PC-3 (cell line): ENCODE measurements at regions not wholly inside any gene's neighbourhood (a gene's known extent, or its start where the extent isn't known, plus 50 kb on each side); places are given as distances from the start of the nearest gene placed in this dataset.

Experiments
- ATAC-seq: fragments of 200-7000 bp; cut with Tn5 transposase; 2 replicates; pipeline ENCODE4 v1.9.1; 2020; ENCODE audit warnings: mild to moderate bottlenecking, moderate library complexity
- BruUV-seq: library from RNA; stranded (reverse); fragments of 400-500 nt; replicated peaks from 2 replicates; lab custom pipeline; 2021; lab: Mats Ljungman, UMichigan
- CTCF ChIA-PET: fragments of 300-600 bp; sonication (Branson Sonifier 250); formaldehyde crosslinking; loops from one replicate; lab custom pipeline; 2022; ENCODE audit warnings: antibody characterized with exemption; lab: Charles Lee
- POLR2A ChIA-PET: fragments of 300-600 bp; sonication (Branson Sonifier 250); formaldehyde crosslinking; loops from one replicate; lab custom pipeline; 2022; ENCODE audit warnings: antibody characterized with exemption; ENCODE audit not compliant: unreplicated experiment; lab: Charles Lee
- DNase-seq: peaks from one replicate; pipeline ENCODE4 v3.0.0-alpha.2; 2015
- H2AFZ ChIP-seq: fragments of 300-600 bp; sonication (generic); 2 replicates; pipeline ENCODE4 v1.6.0; 2016; ENCODE audit warnings: antibody characterized with exemption, low read length
- H3F3A ChIP-seq: fragments of 300-600 bp; sonication (generic); one replicate; pipeline ENCODE4 v1.6.0; 2017; ENCODE audit warnings: antibody characterized with exemption, low read length, control low read depth, mild to moderate bottlenecking; ENCODE audit not compliant: unreplicated experiment
- H3K27ac ChIP-seq: fragments of 300-600 bp; sonication (generic); 2 replicates; pipeline ENCODE4 v1.5.1; 2016; ENCODE audit warnings: mild to moderate bottlenecking, low read length
- H3K27me3 ChIP-seq: fragments of 300-600 bp; sonication (generic); 2 replicates; pipeline ENCODE4 v1.6.1; 2016; ENCODE audit warnings: low read length, mixed read lengths
- H3K36me3 ChIP-seq: fragments of 300-600 bp; sonication (generic); 2 replicates; pipeline ENCODE4 v1.6.1; 2016; ENCODE audit warnings: low read depth, mixed run types, low read length, mixed read lengths
- H3K4me1 ChIP-seq: fragments of 300-600 bp; sonication (generic); 2 replicates; pipeline ENCODE4 v1.5.1; 2016; ENCODE audit warnings: low read length; ENCODE audit not compliant: insufficient read depth
- H3K4me2 ChIP-seq: fragments of 300-600 bp; sonication (generic); 2 replicates; pipeline ENCODE4 v1.6.0; 2016; ENCODE audit warnings: low read length
- H3K4me3 ChIP-seq: fragments of 300-600 bp; sonication (generic); 2 replicates; pipeline ENCODE4 v1.5.1; 2016; ENCODE audit warnings: mild to moderate bottlenecking, low read length, mixed read lengths
- H3K79me2 ChIP-seq: fragments of 300-600 bp; sonication (generic); 2 replicates; pipeline ENCODE4 v1.6.1; 2017; ENCODE audit warnings: low read length, mixed read lengths
- H3K9ac ChIP-seq: fragments of 300-600 bp; sonication (generic); 2 replicates; pipeline ENCODE4 v1.6.0; 2016; ENCODE audit warnings: mild to moderate bottlenecking, low read length
- H3K9me2 ChIP-seq: fragments of 300-600 bp; sonication (generic); replicated peaks from 2 replicates; pipeline ENCODE4 v1.6.1; 2016; ENCODE audit warnings: mixed run types, low read length, mixed read lengths
- H3K9me3 ChIP-seq: fragments of 300-600 bp; sonication (generic); 2 replicates; pipeline ENCODE4 v1.6.1; 2016; ENCODE audit warnings: low read length, mixed read lengths
- H4K20me1 ChIP-seq: fragments of 300-600 bp; sonication (generic); 2 replicates; pipeline ENCODE4 v1.6.1; 2016; ENCODE audit warnings: low read length, mixed read lengths
- EZH2 ChIP-seq: fragments of 300-600 bp; sonication (generic); IDR thresholded peaks from one replicate; pipeline ENCODE4 v1.6.1; 2017; ENCODE audit warnings: antibody characterized with exemption, mild to moderate bottlenecking, low read length; ENCODE audit not compliant: unreplicated experiment
- EZH2phosphoT487 ChIP-seq: fragments of 300-600 bp; sonication (generic); IDR thresholded peaks from 2 replicates; pipeline ENCODE4 v1.6.1; 2018; ENCODE audit warnings: mild to moderate bottlenecking, antibody characterized with exemption, low read length, borderline replicate concordance
- intact Hi-C: fragments of 100-400 bp; cut with micrococcal nuclease; formaldehyde crosslinking; loops from 2 replicates; pipeline ENCODE4 v1.9.0; 2023
- TF ChIP-seq, protein P1 (sequence below): fragments of 300-600 bp; sonication (generic); conservative IDR thresholded peaks from 2 replicates; pipeline ENCODE4 v1.5.1; 2017; ENCODE audit warnings: antibody characterized with exemption, low read depth, mild to moderate bottlenecking, low read length

DNA sequence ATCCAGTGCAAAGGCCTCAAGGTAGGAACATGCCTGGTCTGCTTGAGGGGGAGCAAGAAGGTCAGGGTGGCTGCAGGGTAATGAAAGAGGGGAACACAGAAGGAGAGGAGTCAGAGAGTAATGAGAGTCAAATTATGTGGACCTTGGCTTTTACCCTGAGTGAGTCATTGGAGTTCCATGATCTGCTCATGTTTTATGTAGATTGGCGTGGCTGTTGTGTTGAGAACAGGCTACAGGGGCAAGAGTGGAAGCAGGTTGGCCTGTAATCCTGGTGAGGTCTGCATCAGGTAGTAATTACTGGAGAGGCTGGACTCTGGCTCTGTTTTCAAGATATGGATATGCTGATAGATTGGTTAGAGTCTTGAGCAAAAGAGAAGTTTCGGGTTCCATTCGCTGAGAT, 177.7 kb upstream of the NR3C1 start:
- no TSS peak for BruUV-seq
- Histone ChIP-seq H3F3A (no peaks in the 10 kb centered on the region), H3K27me3 (no peaks in the 10 kb centered on the region), H3K36me3 (no peaks in the 10 kb centered on the region), H3K79me2 (no peaks in the 10 kb centered on the region), H3K9me2 (no peaks in the 10 kb centered on the region), H3K4me3 (no peak overlapping the region), H3K4me2 (no peak overlapping the region), H3K9ac (no peak overlapping the region), H2AFZ (no peak overlapping the region), H3K27ac (no peak overlapping the region), H4K20me1 (no peaks in the 10 kb centered on the region), H3K4me1 (peaks cover 16% of the 10 kb centered on the region), H3K9me3 (no peaks in the 10 kb centered on the region)
- intact Hi-C loops, result no loop called here
- DNase-seq, result no peak
- CTCF ChIA-PET, result no interaction called here
- POLR2A ChIA-PET, result no interaction called here
- TF ChIP-seq, protein P1, sequence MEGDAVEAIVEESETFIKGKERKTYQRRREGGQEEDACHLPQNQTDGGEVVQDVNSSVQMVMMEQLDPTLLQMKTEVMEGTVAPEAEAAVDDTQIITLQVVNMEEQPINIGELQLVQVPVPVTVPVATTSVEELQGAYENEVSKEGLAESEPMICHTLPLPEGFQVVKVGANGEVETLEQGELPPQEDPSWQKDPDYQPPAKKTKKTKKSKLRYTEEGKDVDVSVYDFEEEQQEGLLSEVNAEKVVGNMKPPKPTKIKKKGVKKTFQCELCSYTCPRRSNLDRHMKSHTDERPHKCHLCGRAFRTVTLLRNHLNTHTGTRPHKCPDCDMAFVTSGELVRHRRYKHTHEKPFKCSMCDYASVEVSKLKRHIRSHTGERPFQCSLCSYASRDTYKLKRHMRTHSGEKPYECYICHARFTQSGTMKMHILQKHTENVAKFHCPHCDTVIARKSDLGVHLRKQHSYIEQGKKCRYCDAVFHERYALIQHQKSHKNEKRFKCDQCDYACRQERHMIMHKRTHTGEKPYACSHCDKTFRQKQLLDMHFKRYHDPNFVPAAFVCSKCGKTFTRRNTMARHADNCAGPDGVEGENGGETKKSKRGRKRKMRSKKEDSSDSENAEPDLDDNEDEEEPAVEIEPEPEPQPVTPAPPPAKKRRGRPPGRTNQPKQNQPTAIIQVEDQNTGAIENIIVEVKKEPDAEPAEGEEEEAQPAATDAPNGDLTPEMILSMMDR, result no peak
- TF ChIP-seq EZH2 (no peak), EZH2phosphoT487 (no peak)
- no peak for ATAC-seq

DNA sequence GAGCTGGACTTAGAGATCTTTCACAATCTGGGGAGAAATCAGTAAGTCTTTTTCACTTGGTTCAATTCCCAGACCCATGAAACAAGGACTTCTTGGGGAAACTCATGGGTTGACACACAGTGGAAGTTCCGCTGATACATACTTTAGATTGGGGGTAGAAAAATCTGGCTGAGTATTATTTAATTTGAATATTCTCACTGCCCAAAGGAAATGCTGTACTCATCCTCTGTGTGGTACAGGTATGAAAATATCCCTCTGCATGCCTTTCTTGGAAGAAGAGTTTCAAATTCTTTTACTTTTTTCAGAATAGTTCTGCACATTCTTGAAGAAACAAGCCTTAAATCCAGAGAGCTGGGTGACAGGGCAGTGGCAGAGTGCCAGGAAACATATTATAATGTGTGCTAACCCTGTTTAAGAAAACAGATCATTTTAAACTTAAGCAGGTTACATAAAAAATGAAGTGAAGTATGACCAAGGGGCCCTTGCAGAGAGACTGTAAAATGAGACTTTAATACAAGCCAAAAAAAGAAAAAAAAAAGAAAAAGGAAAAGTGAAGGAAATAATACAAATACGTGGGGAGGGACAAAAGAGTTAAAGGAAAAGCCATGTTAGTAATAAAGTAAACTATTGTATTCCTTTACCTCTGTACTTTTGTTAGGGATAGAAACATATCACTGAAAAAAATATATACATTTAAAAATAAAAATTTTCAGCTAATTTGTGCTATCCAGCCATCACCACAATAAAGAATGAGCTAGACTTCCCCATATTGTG, 173.4 kb upstream of the NR3C1 start:
- ChIA-PET POLR2A (no interaction called here), CTCF (no interaction called here)
- Histone ChIP-seq H4K20me1 (no peaks in the 10 kb centered on the region), H3K9me2 (no peaks in the 10 kb centered on the region), H3K36me3 (no peaks in the 10 kb centered on the region), H3K27ac (no peak overlapping the region), H3K9ac (no peak overlapping the region), H3K9me3 (no peaks in the 10 kb centered on the region), H3F3A (no peaks in the 10 kb centered on the region), H3K27me3 (no peaks in the 10 kb centered on the region), H2AFZ (no peak overlapping the region), H3K4me1 (no peaks in the 10 kb centered on the region), H3K4me3 (no peak overlapping the region), H3K4me2 (no peak overlapping the region), H3K79me2 (no peaks in the 10 kb centered on the region)
- intact Hi-C loops, result no loop called here
- no peak for ATAC-seq
- BruUV-seq, result no TSS peak
- DNase-seq, result peak; percentile 32
- no peak for TF ChIP-seq EZH2
- TF ChIP-seq, protein P1, result no peak
- TF ChIP-seq EZH2phosphoT487, result no peak

DNA sequence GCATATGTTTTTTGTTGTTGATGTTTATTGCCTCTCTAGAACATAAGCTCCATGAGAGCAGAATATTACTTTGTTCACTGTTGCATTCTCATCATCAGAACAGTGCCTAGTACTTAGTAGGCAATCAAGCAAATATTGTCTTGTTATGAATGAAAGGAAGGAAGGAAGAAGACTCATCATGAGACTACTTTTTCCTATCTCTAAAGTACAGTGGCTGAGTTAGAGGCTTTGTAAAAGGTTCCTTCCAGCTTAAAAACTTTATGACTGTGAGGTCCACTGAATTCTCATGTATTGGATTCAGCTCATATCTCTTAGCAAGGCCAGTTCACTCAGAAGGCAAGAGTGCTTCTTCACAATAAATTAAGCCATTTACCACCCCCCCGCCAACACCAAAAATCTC, 171.8 kb upstream of the NR3C1 start:
- ChIA-PET POLR2A (no interaction called here), CTCF (no interaction called here)
- TF ChIP-seq EZH2phosphoT487, result no peak
- no peaks in the 10 kb centered on the region for H3K4me1 ChIP-seq
- H3K27ac ChIP-seq, result no peak overlapping the region
- no peak overlapping the region for H2AFZ ChIP-seq
- ATAC-seq, result no peak
- no peaks in the 10 kb centered on the region for H3K9me3 ChIP-seq
- BruUV-seq, result no TSS peak
- H3K4me2 ChIP-seq, result no peak overlapping the region
- H3K27me3 ChIP-seq, result no peaks in the 10 kb centered on the region
- no peak overlapping the region for H3K9ac ChIP-seq
- no peak overlapping the region for H3K4me3 ChIP-seq
- DNase-seq, result no peak
- intact Hi-C loops, result no loop called here
- no peaks in the 10 kb centered on the region for H4K20me1 ChIP-seq
- H3K36me3 ChIP-seq, result no peaks in the 10 kb centered on the region
- no peaks in the 10 kb centered on the region for H3F3A ChIP-seq
- H3K79me2 ChIP-seq, result no peaks in the 10 kb centered on the region
- H3K9me2 ChIP-seq, result no peaks in the 10 kb centered on the region
